ENCODE measurements at regions not wholly inside any gene's neighbourhood (a gene's known extent, or its start where the extent isn't known, plus 50 kb on each side); places are given as distances from the start of the nearest gene placed in this dataset.

DNA sequence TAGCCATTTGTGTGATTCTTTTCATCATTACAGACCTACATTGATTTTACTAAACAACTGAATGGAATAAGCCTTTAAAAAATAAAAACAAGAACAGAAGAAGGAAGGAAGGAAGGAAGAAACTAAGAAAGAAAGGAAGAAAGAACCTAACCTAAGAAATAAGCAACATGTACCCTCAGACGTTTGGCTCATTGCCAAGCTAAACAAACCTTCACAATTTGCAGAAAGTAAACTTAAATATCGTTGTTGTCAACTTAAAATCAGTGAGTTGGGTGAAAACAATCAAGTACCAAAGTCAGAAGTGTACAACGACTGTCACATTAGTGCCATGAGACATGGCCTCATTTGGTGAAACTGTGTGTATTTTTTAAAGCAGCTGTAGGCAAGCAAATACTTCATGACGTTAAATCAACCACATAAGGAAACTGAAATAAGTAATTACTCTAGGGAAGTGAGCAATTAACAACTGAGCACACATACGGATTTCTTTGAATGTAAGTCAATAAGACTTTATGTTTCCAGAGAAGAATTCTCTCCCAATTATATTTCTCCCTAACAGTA, 313.1 kb upstream of the TMPRSS15 start:
- Histone ChIP-seq H3K27me3 (replicated peaks; ENCODE audit: insufficient read depth, low read length) (no peaks in the 10 kb centered on the region), H4K20me1 (ENCODE audit: insufficient read depth, low read length) (no peaks in the 10 kb centered on the region), H3K27ac (ENCODE audit: low read length) (no peak overlapping the region), H3K4me1 (ENCODE audit: low read length) (no peaks in the 10 kb centered on the region), H3K4me3 (ENCODE audit: low read length) (no peak overlapping the region), H2AFZ (ENCODE audit: low read length) (0 out of 2 replicates have a peak overlapping the region, but pooled peaks have one; percentile 39), H3K36me3 (replicated peaks; ENCODE audit: insufficient read depth, low read length) (no peaks in the 10 kb centered on the region), H3K79me2 (ENCODE audit: low read length) (no peaks in the 10 kb centered on the region), H3K9me2 (replicated peaks; ENCODE audit: insufficient read depth, low read length) (no peaks in the 10 kb centered on the region), H3K4me2 (ENCODE audit: low read depth, low read length) (no peak overlapping the region), H3F3A (ENCODE audit: insufficient read depth, low read length) (no peaks in the 10 kb centered on the region), H3K9ac (ENCODE audit: low read length) (no peak overlapping the region), H3K9me3 (replicated peaks; ENCODE audit: insufficient read depth, low read length) (no peaks in the 10 kb centered on the region)
- DNase-seq: peak; percentile 24
- TF ChIP-seq, protein P1, sequence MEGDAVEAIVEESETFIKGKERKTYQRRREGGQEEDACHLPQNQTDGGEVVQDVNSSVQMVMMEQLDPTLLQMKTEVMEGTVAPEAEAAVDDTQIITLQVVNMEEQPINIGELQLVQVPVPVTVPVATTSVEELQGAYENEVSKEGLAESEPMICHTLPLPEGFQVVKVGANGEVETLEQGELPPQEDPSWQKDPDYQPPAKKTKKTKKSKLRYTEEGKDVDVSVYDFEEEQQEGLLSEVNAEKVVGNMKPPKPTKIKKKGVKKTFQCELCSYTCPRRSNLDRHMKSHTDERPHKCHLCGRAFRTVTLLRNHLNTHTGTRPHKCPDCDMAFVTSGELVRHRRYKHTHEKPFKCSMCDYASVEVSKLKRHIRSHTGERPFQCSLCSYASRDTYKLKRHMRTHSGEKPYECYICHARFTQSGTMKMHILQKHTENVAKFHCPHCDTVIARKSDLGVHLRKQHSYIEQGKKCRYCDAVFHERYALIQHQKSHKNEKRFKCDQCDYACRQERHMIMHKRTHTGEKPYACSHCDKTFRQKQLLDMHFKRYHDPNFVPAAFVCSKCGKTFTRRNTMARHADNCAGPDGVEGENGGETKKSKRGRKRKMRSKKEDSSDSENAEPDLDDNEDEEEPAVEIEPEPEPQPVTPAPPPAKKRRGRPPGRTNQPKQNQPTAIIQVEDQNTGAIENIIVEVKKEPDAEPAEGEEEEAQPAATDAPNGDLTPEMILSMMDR (IDR thresholded peaks at IDR 0.05; ENCODE audit: low read length): no peak
- TF ChIP-seq EZH2phosphoT487 (IDR thresholded peaks at IDR 0.05; ENCODE audit: low read length) (no peak), EZH2 (optimal IDR thresholded peaks at IDR 0.05; ENCODE audit: low read depth, low read length) (no peak)

DNA sequence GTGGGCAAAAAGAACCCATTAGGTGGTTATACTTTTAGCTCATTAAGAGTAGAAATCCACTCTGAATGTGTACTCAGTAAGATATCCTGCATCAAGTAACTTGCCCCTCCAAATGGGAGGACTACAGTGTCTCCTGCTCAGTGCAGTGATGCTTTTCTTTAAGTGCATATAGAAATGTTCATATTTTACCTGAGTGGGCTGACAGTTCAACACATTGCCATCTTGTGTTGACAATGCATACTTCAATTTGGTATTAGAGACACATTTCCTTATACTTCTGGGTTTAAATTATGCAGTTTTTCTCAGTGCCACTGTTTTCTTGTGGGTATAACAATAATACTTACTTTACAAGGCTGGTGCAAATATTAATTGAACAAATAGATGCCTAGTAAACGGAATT, 318.6 kb upstream of the TMPRSS15 start:
- H3K27me3 ChIP-seq (replicated peaks; ENCODE audit: insufficient read depth, low read length): no peaks in the 10 kb centered on the region
- no peak overlapping the region for H2AFZ ChIP-seq (ENCODE audit: low read length)
- H3K9me3 ChIP-seq (replicated peaks; ENCODE audit: insufficient read depth, low read length): no peaks in the 10 kb centered on the region
- no peaks in the 10 kb centered on the region for H3F3A ChIP-seq (ENCODE audit: insufficient read depth, low read length)
- H3K4me2 ChIP-seq (ENCODE audit: low read depth, low read length): no peak overlapping the region
- H3K27ac ChIP-seq (ENCODE audit: low read length): no peak overlapping the region
- H4K20me1 ChIP-seq (ENCODE audit: insufficient read depth, low read length): no peaks in the 10 kb centered on the region
- DNase-seq: peak; percentile 29
- no peak overlapping the region for H3K9ac ChIP-seq (ENCODE audit: low read length)
- H3K4me1 ChIP-seq (ENCODE audit: low read length): 0 out of 2 replicates have a peak, but pooled peaks cover 4% of the 10 kb centered on the region
- H3K79me2 ChIP-seq (ENCODE audit: low read length): no peaks in the 10 kb centered on the region
- no peak overlapping the region for H3K4me3 ChIP-seq (ENCODE audit: low read length)
- H3K36me3 ChIP-seq (replicated peaks; ENCODE audit: insufficient read depth, low read length): no peaks in the 10 kb centered on the region
- no peaks in the 10 kb centered on the region for H3K9me2 ChIP-seq (replicated peaks; ENCODE audit: insufficient read depth, low read length)
- TF ChIP-seq EZH2 (optimal IDR thresholded peaks at IDR 0.05; ENCODE audit: low read depth, low read length): no peak
- TF ChIP-seq, protein P1 (IDR thresholded peaks at IDR 0.05; ENCODE audit: low read length): peak; percentile 31

DNA sequence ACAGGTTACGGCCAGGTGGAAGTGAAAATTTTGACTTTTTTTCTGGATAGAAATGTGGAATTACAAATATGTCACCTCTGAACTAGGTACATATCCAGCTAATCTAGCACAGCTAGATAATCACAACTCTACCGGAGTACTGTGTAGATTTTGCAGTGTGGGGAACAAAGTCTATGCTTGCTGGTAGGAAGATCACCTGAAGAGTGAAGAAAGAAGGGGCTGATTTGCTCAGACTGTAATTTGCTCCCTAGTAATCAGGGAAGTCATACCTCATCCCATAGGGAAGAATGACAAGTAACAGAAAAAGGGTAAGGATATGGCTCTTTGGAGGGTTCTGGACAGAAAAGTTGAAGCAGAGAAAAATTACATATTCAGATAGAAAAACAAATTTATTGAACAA, 319.6 kb upstream of the TMPRSS15 start:
- TF ChIP-seq EZH2 (optimal IDR thresholded peaks at IDR 0.05; ENCODE audit: low read depth, low read length) (no peak), EZH2phosphoT487 (IDR thresholded peaks at IDR 0.05; ENCODE audit: low read length) (no peak)
- TF ChIP-seq, protein P1 (IDR thresholded peaks at IDR 0.05; ENCODE audit: low read length): no peak

More for the DNA sequence above, 319.6 kb upstream of the TMPRSS15 start:
- Histone ChIP-seq H4K20me1 (ENCODE audit: insufficient read depth, low read length) (no peaks in the 10 kb centered on the region), H3K27me3 (replicated peaks; ENCODE audit: insufficient read depth, low read length) (no peaks in the 10 kb centered on the region), H3K9me2 (replicated peaks; ENCODE audit: insufficient read depth, low read length) (no peaks in the 10 kb centered on the region), H3K4me1 (ENCODE audit: low read length) (0 out of 2 replicates have a peak, but pooled peaks cover 4% of the 10 kb centered on the region), H2AFZ (ENCODE audit: low read length) (no peak overlapping the region), H3K27ac (ENCODE audit: low read length) (no peak overlapping the region), H3K9ac (ENCODE audit: low read length) (no peak overlapping the region), H3K79me2 (ENCODE audit: low read length) (no peaks in the 10 kb centered on the region), H3K4me3 (ENCODE audit: low read length) (no peak overlapping the region), H3K4me2 (ENCODE audit: low read depth, low read length) (no peak overlapping the region), H3F3A (ENCODE audit: insufficient read depth, low read length) (no peaks in the 10 kb centered on the region), H3K9me3 (replicated peaks; ENCODE audit: insufficient read depth, low read length) (no peaks in the 10 kb centered on the region), H3K36me3 (replicated peaks; ENCODE audit: insufficient read depth, low read length) (no peaks in the 10 kb centered on the region)
- no peak for DNase-seq

All from MM.1S (cell line).